Ovary (tissue), 7 donors: ENCODE measurements at regions not wholly inside any gene's neighbourhood (a gene's known extent, or its start where the extent isn't known, plus 50 kb on each side); places are given as distances from the start of the nearest gene placed in this dataset. TPM values are rescaled to one million over a fixed set of nuclear protein-coding genes. Genes with fewer than 3 reads are reported as not detected.
"Not testable (repeated sequence)": the region's sequence is repeated elsewhere in the genome, so short reads cannot be mapped to it uniquely, and the experiment has no call there.

Experiments
- DNase-seq, 5 donors: peaks; one replicate each; pipeline ENCODE4 v3.0.0-alpha.2; 2019 to 2020
- H3K27ac ChIP-seq, 2 donors: fragments of 200-600 bp; one replicate each; pipeline versions ENCODE4 v1.5.1 to v1.8.0; 2019 to 2022
- H3K27me3 ChIP-seq: fragments of 200-600 bp; one replicate; pipeline ENCODE4 v1.8.0; 2022
- H3K36me3 ChIP-seq: fragments of 200-600 bp; sonication (generic); one replicate; pipeline ENCODE4 v1.5.1; 2019
- H3K4me1 ChIP-seq: one replicate; pipeline ENCODE4 v1.8.1; 2013; ENCODE audit warnings: mild to moderate bottlenecking, moderate library complexity; ENCODE audit not compliant: insufficient read depth
- H3K4me3 ChIP-seq: fragments of 200-600 bp; sonication (generic); one replicate; pipeline ENCODE4 v1.5.1; 2017
- H3K9me3 ChIP-seq, 2 donors: fragments of 200-600 bp in 1 of 2; sonication (generic) in 1 of 2; one replicate each; pipeline versions ENCODE4 v1.5.1 to v1.8.1; 2013 to 2019; ENCODE audit warnings: mild to moderate bottlenecking in 1 of 2, moderate library complexity in 1 of 2
- EP300 ChIP-seq: sonication (generic); formaldehyde crosslinking; IDR thresholded peaks from one replicate; pipeline ENCODE4 v1.6.1; 2017; ENCODE audit warnings: antibody characterized with exemption
- POLR2A ChIP-seq: fragments of 450-650 bp; IDR thresholded peaks from one replicate; pipeline ENCODE4 v1.6.1; 2017; ENCODE audit warnings: antibody characterized with exemption, mild to moderate bottlenecking, moderate library complexity
- WGBS, 3 donors: extraction: QIAGEN DNeasy Blood & Tissue Kit in 1 of 3; methylation state at CpG; one replicate each; pipeline versions ENCODE4 v1.1.5 to v1.1.7; 2013 to 2017; 5-methylcytosine and 5-hydroxymethylcytosine counted together
- intact Hi-C, 4 donors: fragments of 100-400 bp; cut with DNase I; formaldehyde crosslinking; loops; one replicate each; pipeline versions ENCODE4 v1.11.0 to v1.15.1; 2022 to 2023
- small RNA-seq: library from RNA; depleted of rRNA; stranded (forward); fragments of <200 nt; gene quantifications from one replicate; pipeline ENCODE3, GENCODE V24; 2016
- TF ChIP-seq, protein P1 (sequence below), 3 donors: fragments of 450-650 bp in 2 of 3; fragments of 200-600 bp in 1 of 3; IDR thresholded peaks; one replicate each; pipeline versions ENCODE4 v1.5.1 to v1.8.0; 2016 to 2022; ENCODE audit warnings: antibody characterized with exemption in 3 of 3, mild to moderate bottlenecking in 1 of 3
- donor health status: DM: no; HTN: no; CAD: no; lungs with moderate emphysema.
- donor health status: DM: no; HTN: no; CAD: no.
- donor health status: Bipolar disorder and iron deficiency.
- donor health status: DM: no; HTN: no; CAD: no.
- donor health status: DM: yes; HTN: yes; CAD: no.

DNA sequence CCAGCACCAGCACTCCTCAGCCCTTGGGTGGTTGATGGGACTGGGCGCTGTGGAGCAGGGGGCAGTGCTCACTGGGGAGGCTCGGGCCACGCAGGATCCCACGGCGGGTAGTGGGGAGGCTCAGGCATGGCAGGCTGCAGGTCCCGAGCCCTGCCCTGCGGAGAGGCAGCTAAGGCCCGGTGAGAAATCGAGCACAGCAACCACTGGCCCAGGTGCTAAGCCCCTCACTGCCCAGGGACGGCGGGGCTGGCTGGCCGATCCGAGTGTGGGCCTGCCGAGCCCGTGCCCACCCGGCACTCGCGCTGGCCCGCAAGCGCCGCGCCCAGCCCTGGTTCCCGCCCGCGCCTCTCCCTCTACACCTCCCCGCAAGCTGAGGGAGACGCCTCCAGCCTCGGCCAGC, 56.0 kb upstream of the ZNF195 start:
- intact Hi-C loops, result no loop called here
- Histone ChIP-seq H3K27me3 (no peaks in the 10 kb centered on the region), H3K9me3 (no peaks in the 10 kb centered on the region), H3K36me3 (no peaks in the 10 kb centered on the region), H3K4me3 (no peak overlapping the region), H3K27ac (no peak overlapping the region), H3K4me1 (no peaks in the 10 kb centered on the region)
- WGBS, 3 donors, result 92 to 96% (median 95%) methylated on average over 23 to 28 of the region's 28 CpGs
- TF ChIP-seq, protein P1, sequence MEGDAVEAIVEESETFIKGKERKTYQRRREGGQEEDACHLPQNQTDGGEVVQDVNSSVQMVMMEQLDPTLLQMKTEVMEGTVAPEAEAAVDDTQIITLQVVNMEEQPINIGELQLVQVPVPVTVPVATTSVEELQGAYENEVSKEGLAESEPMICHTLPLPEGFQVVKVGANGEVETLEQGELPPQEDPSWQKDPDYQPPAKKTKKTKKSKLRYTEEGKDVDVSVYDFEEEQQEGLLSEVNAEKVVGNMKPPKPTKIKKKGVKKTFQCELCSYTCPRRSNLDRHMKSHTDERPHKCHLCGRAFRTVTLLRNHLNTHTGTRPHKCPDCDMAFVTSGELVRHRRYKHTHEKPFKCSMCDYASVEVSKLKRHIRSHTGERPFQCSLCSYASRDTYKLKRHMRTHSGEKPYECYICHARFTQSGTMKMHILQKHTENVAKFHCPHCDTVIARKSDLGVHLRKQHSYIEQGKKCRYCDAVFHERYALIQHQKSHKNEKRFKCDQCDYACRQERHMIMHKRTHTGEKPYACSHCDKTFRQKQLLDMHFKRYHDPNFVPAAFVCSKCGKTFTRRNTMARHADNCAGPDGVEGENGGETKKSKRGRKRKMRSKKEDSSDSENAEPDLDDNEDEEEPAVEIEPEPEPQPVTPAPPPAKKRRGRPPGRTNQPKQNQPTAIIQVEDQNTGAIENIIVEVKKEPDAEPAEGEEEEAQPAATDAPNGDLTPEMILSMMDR (IDR thresholded peaks at IDR 0.05), result no peak
- TF ChIP-seq EP300, result no peak
- TF ChIP-seq POLR2A, result no peak
- no peak for DNase-seq

DNA sequence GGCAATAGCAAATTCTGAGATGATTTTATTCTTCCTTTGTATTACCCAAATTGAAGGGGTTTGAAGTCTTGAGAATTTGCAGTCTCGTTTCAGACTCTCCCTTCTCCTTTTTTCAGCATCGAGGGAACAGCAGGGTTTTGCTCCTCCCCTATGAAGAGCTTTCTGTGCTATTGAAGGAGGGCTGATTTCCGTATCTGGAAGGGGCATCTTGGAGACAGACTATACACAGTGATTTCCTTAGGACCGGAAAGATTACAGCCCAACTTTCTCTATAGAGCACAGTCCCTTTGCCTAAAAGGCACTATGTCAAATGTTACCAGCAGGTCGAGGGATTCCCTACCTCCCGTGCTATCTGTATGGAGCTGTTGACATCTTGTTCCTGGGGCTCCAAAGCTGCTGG, 50.2 kb upstream of the ZNF195 start:
- 16 to 23% (median 18%) methylated on average over 6 of the region's 6 CpGs for whole genome bisulfite sequencing, 3 donors
- H3K4me3 ChIP-seq, DNase-seq, H3K27ac ChIP-seq, intact Hi-C loops, H3K9me3 ChIP-seq, H3K27me3 ChIP-seq, H3K4me1 ChIP-seq, H3K36me3 ChIP-seq: not testable (repeated sequence)

Small RNAs in the stretch of these regions (small RNA-seq; reads per million reads assigned to genes)
- gene SNRPCP5, result not detected
